Breast epithelium (tissue), 3 donors: ENCODE measurements at regions not wholly inside any gene's neighbourhood (a gene's known extent, or its start where the extent isn't known, plus 50 kb on each side); places are given as distances from the start of the nearest gene placed in this dataset.

Experiments
- CTCF ChIP-seq, 3 donors: fragments of 450-650 bp; IDR thresholded peaks; one replicate each; pipeline ENCODE4 v1.5.1; 2016 to 2017; ENCODE audit warnings: antibody characterized with exemption in 3 of 3, mild to moderate bottlenecking in 3 of 3, moderate library complexity in 3 of 3
- POLR2A ChIP-seq: fragments of 450-650 bp; IDR thresholded peaks from one replicate; pipeline ENCODE4 v1.6.1; 2016; ENCODE audit warnings: antibody characterized with exemption, mild to moderate bottlenecking, moderate library complexity
- POLR2AphosphoS5 ChIP-seq, 3 donors: sonication (generic); formaldehyde crosslinking; IDR thresholded peaks; one replicate each; pipeline ENCODE4 v1.6.1; 2017; ENCODE audit warnings: antibody characterized with exemption in 3 of 3

DNA sequence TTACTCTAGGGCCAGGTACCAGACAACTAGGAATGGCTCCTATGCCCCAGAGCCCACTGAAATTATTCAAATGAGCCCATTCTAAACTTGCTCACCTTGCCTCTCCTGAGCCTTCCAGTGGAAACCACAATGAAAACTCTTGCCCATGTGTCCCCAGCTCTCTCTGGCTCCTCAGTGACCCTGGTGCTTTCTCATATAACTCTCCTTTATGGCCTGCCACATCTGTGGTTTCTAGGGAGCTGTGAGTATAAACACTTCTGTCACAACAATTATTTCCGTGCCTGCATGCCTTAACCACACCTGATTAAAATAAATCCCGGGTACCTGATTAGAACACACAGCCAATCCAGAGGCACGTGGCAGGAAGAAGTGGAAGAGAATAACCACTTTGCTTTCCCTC, 333.0 kb upstream of the SPRED2 start:
- TF ChIP-seq POLR2A, result no peak
- TF ChIP-seq POLR2AphosphoS5 (IDR thresholded peaks at IDR 0.05), result no peak
- no peak for TF ChIP-seq CTCF (IDR thresholded peaks at IDR 0.05)
